Left colon (tissue), 2 donors: ENCODE measurements at regions not wholly inside any gene's neighbourhood (a gene's known extent, or its start where the extent isn't known, plus 50 kb on each side); places are given as distances from the start of the nearest gene placed in this dataset.
A peak's percentile ranks its signal among the peaks of the same experiment; 100 is the strongest.

Experiments used
- ATAC-seq: fragments of 200-7000 bp; cut with Tn5 transposase; one replicate; pipeline ENCODE4 v1.9.1; 2020; ENCODE audit warnings: mild to moderate bottlenecking, moderate library complexity
- DNase-seq, 2 donors: peaks; one replicate each; pipeline ENCODE4 v3.0.0-alpha.2; 2020
- intact Hi-C, 2 donors: fragments of 100-400 bp; cut with DNase I in 1 of 2; cut with micrococcal nuclease in 1 of 2; formaldehyde crosslinking; loops; one replicate each; pipeline versions ENCODE4 v1.11.2 to v1.14.0; 2022; cut with DNase I, micrococcal nuclease
- donor health status: DM: no; HTN: no; CAD: no.
- donor health status: DM: yes; HTN: yes; CAD: no.

GRCh38 chr18:78032574-78032973 is 782.9 kb downstream of the GALR1 start:
- intact Hi-C loops: no loop called here
- no peak for DNase-seq
- no peak for ATAC-seq

- DNase-seq (no peak), ATAC-seq (no peak)
- intact Hi-C loops: no loop called here
Measured at GRCh38 chr18:78034755-78035154, 785.1 kb downstream of the GALR1 start.

- no peak for ATAC-seq
- no peak for DNase-seq
- intact Hi-C loops: no loop called here
Measured at GRCh38 chr18:78041218-78041617, 791.6 kb downstream of the GALR1 start.

- intact Hi-C loops: no loop called here
- ATAC-seq: no peak
Measured at GRCh38 chr18:78046631-78047030, 797.0 kb downstream of the GALR1 start.

DNA sequence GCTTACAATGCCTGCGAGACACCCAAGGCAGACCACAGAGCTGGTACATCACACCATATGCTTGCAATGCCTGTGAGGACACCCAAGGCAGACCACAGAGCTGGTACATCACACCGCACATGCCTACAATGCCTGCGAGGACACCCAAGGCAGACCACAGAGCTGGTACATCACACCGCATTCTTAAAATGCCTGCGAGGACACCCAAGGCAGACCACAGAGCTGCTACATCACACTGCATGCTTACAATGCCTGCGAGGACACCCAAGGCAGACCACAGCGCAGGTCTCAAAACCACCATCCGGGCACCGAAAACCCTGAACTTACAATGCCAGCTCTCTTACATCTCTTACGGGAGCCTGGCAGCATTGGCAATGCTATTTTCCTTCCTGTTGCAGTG is 799.6 kb downstream of the GALR1 start:
- intact Hi-C loops: no loop called here
- ATAC-seq (no peak), DNase-seq (no peak)

More at GRCh38 chr18:78046631-78047030, 797.0 kb downstream of the GALR1 start:
- no peak for DNase-seq

DNA sequence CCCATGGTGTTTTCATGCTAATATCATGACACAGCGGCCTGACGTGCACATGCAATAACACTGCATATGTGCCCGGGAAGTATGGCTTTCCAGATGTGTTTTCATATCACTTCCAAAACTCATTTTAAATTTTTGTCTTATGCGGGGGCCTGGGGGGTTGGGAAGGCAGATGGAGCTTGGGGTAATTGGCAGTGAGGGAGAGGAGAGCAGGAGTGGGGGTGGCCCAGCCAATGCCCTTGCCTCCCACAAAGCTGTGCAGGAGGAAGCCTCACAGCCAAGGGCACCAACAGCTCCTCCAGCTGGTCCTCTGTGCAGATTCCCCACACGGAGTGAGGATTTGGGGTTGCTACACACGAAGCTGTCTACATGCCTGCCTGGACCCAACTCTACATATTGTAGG is 805.2 kb downstream of the GALR1 start:
- ATAC-seq (no peak), DNase-seq (no peak)
- intact Hi-C loops: no loop called here

DNA sequence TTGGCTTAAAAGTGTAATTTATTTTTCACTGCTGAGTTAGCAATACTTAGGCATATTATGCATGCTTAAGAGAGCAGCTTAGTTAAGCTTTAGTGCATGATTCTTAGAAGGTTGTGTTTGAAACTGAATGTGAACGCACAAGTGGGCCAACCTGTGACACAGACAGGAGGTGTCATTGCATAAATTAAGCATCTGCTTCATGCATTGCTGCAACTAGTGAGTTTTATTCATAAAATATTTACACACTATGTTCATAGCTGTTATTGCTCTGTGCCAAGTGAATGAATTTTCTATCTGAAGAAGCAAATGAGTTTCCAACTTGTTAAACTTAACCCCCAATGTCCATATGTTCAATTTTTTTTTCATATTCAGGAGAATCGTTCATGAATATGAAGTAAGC is 806.4 kb downstream of the GALR1 start:
- intact Hi-C loops: no loop called here
- ATAC-seq (no peak), DNase-seq (no peak)

DNA sequence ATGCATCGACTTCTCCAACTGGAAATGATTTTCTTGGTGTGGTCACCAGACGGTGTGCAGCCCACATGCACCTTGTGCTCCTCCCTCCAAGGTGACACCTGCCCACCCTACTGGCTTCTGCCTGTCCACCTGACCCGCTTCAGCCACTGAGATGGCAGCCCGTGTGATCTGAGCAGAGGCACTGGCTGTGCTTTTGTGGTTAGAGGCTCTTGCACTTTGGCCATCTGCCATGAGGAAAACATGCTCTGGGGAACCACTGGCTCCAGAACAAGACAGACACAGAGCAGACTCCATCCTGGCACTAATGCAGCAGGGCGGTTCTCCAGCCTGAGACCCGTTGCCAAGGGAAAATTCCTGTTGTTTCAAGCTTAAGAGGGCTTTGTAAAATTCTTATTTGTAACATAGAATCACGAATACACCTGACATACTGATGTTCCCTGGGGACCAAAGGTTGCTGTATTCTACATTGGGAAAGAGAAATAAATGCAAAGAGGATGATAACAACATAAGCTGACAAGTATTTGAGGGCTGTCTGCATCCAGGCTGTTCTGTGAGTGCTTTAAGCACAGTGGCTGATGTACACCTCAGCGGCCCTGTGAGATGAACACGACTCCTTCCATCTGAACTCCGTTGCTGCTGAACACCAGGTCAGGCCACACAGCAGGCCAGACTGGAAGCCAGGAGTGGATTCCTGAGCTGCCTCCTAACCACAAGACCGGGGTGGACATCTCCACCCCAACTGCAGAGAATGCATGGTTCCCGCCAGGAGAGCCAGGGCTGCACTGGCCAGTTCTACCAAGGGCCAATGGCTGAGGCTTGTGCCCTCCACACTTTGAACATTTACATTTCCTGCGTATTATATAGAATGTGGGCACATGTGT is 820.4 kb downstream of the GALR1 start:
- DNase-seq (peak; percentile 9 to 39), ATAC-seq (no peak)
- intact Hi-C loops: no loop called here

- DNase-seq: no peak
- intact Hi-C loops: no loop called here
Measured at GRCh38 chr18:78071166-78071710, 821.6 kb downstream of the GALR1 start.

GRCh38 chr18:78071776-78072175 is 822.1 kb downstream of the GALR1 start:
- intact Hi-C loops: no loop called here
- DNase-seq (no peak), ATAC-seq (no peak)

More at GRCh38 chr18:78071166-78071710, 821.6 kb downstream of the GALR1 start:
- no peak for ATAC-seq

DNA sequence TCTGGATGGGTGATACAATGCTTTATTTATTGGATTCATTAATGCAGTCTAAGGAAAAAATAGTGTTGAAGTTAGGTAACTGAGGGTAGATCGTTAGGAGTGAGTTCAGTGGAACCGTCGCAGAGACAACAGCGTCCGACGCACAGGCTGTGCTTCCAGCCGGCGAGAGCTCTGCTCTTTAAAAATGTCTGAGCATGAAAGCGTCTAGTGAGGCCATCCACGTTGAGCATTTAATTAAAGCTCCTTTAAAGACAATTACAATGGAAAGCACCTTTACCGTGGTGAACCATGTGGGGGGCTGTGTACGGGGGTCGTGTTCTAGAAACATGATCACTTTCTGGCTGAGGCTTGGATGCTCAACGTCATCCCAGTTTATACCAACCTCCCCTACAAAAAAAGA is 822.7 kb downstream of the GALR1 start:
- intact Hi-C loops: no loop called here
- DNase-seq (no peak), ATAC-seq (no peak)

- ATAC-seq (no peak), DNase-seq (no peak)
- intact Hi-C loops: no loop called here
Measured at GRCh38 chr18:78073275-78073674, 823.6 kb downstream of the GALR1 start.

DNA sequence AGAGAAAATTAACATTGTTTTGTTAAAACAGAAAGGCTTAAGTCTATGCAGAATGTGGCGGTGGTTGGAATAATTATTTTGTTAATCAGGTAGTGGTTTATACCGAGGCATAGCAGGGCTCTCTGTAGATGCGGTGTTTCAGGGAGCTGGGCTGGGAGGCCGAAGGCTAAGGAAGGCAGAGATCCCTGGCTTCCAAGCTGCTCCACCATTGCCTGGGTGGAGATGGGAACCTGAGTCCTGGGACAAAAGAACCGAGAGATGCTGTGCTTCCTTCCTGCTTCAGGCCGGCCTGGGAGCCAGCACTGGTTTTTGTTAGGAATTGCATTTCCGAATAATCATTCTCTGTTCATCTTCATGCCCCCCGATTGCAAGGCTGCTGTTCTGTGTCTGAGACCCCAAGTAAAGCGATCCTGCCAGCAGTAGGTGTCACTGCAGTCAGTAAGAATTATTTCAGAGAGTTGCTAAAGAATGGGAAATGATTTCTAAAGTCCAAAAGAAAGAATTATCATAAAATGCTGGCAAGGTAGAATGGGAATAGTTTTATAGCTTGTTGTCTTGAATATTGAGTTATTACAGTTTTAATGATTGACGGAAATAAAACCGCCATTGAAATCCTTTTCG is 824.9 kb downstream of the GALR1 start:
- DNase-seq: no peak
- intact Hi-C loops: no loop called here
- ATAC-seq: no peak

GRCh38 chr18:78080081-78080480 is 830.4 kb downstream of the GALR1 start:
- ATAC-seq (no peak), DNase-seq (no peak)
- intact Hi-C loops: no loop called here

DNA sequence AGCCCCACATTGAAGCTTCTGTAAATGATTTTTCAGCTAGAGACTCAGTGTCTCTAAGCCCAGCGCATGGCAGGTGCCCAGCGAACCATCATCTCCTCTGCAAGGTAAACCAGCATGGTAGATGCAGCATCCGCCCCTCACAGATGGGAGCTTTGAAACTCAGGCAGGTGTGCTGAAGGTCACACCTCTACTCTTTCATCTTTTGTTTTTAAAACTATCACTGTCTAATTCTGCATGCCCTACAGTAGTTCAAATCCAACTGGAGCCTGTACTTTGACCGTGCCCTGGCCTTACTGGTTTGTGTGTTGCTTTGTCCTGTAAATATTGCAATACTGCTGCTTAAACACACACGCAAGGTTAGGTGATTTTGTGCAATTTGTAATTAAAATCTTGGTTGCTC is 831.1 kb downstream of the GALR1 start:
- intact Hi-C loops: no loop called here
- ATAC-seq (no peak), DNase-seq (no peak)

- ATAC-seq (no peak), DNase-seq (no peak)
- intact Hi-C loops: no loop called here
Measured at GRCh38 chr18:78082816-78083215, 833.2 kb downstream of the GALR1 start.

GRCh38 chr18:78085241-78086185 is 835.9 kb downstream of the GALR1 start:
- DNase-seq (no peak), ATAC-seq (no peak)
- intact Hi-C loops: no loop called here

DNA sequence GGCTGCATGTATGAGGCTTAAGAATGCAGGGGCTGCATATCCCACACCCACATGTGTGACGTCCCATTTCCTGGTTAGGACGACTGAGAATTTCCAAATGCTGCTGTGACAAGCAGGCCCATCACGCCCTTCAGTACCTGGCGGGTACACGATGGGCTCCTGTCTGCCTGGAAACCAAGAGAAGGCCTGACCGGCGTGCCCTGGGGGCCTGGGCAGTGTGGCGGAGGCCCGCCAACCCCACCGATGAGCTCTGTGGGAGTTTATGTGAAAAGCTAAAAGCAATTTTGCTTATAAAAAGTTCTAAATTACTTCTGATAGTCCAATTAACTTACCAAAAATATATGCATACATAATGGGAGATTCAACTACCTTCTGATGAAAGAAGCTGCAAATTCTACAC is 837.3 kb downstream of the GALR1 start:
- intact Hi-C loops: no loop called here
- ATAC-seq (no peak), DNase-seq (no peak)

DNA sequence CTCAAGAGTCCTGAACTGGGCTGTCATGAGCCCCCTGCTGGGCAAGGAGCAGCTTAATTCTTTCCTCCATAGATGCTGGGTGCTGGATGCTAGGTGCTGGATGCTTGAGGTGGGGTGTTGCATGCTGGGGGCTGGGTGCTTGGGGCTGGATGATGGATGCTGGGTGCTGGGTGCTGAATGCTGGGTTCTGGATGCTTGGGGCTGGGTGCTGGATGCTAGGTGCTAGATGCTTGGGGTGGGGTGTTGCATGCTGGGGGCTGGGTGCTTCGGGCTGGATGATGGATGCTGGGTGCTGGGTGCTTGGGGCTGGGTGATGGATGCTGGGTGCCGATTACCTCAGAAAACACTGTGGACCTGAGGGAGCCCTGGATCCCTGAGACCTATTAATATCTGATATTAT is 837.7 kb downstream of the GALR1 start:
- no peak for ATAC-seq
- intact Hi-C loops: no loop called here
- DNase-seq: no peak
